ENCODE measurements at regions not wholly inside any gene's neighbourhood (a gene's known extent, or its start where the extent isn't known, plus 50 kb on each side); places are given as distances from the start of the nearest gene placed in this dataset.

DNA sequence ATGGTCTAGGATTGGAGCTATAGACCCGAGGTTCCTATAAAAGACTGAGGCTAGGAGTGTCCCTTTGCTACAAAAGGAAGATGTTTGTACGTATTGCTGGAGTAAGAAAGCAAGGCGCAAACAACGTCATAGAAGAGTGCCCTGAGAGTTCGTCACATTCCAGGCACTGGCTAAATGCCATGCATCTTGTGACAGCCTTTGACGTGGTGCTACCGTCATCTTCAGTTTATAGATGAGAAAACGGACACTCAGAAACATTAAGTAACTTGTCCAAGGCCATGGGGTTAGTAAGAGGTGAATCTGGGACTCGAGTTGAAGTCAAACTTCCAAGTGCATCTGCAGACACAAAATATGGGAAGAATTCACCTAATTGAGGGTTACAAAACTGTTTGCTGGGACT, 104.2 kb upstream of the SLC45A1 start:
- Histone ChIP-seq H3K9me3 (ENCODE audit: control insufficient read depth in 2 of 2, insufficient read depth in 1 of 2, low read depth in 1 of 2, low read length in 1 of 2) (no peaks in the 10 kb centered on the region), H3K36me3 (ENCODE audit: control insufficient read depth in 3 of 3, insufficient read depth in 2 of 3, low read depth in 1 of 3, low read length in 3 of 3) (no peaks in the 10 kb centered on the region), H3K27me3 (ENCODE audit: control insufficient read depth in 3 of 3, insufficient read depth in 3 of 3, low read length in 3 of 3) (peaks cover 0 to 2% (median 0%) of the 10 kb centered on the region in 3 donors), H3K4me3 (ENCODE audit: low read depth in 1 of 3, low read length in 3 of 3) (no peak overlapping the region), H3K4me1 (ENCODE audit: control insufficient read depth in 3 of 3, insufficient read depth in 2 of 3, low read depth in 1 of 3, low read length in 2 of 3) (peaks cover 0 to 23% (median 8%) of the 10 kb centered on the region in 3 donors), H3K27ac (ENCODE audit: low read depth in 1 of 3, low read length in 2 of 3) (no peak overlapping the region)
- 68 to 77% (median 70%) methylated on average over 9 of the region's 9 CpGs for WGBS, 3 donors
- no peak for DNase-seq
- FAIRE-seq = no peak

DNA sequence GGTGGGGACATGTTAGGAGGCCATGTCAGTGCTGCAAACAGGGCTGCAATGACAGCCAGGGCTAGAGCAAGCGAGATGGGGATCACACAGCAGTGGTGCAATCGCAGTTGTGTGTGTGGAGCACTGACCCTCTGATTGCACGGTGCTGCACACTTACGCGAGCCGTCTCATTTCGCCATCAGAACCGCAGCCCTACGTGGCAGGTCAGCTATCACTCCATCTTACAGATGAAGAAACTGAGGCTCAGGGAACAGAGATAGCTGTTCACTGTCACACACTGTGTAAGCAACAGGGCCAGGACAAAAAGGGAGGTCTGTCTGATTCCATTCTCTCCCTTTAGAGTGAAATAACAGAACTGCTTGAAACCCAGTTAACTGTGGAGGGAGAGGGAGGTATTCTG, 104.8 kb upstream of the SLC45A1 start:
- Histone ChIP-seq H3K4me3 (ENCODE audit: low read depth in 1 of 3, low read length in 3 of 3) (no peak overlapping the region), H3K9me3 (ENCODE audit: control insufficient read depth in 2 of 2, insufficient read depth in 1 of 2, low read depth in 1 of 2, low read length in 1 of 2) (no peaks in the 10 kb centered on the region), H3K27ac (ENCODE audit: low read depth in 1 of 3, low read length in 2 of 3) (no peak overlapping the region), H3K36me3 (ENCODE audit: control insufficient read depth in 3 of 3, insufficient read depth in 2 of 3, low read depth in 1 of 3, low read length in 3 of 3) (no peaks in the 10 kb centered on the region), H3K27me3 (ENCODE audit: control insufficient read depth in 3 of 3, insufficient read depth in 3 of 3, low read length in 3 of 3) (peaks cover 0 to 2% (median 0%) of the 10 kb centered on the region in 3 donors), H3K4me1 (ENCODE audit: control insufficient read depth in 3 of 3, insufficient read depth in 2 of 3, low read depth in 1 of 3, low read length in 2 of 3) (peaks cover 0 to 23% (median 8%) of the 10 kb centered on the region in 3 donors)
- no peak for DNase-seq
- WGBS, 3 donors = 94 to 96% (median 95%) methylated on average over 9 of the region's 9 CpGs
- FAIRE-seq = no peak

DNA sequence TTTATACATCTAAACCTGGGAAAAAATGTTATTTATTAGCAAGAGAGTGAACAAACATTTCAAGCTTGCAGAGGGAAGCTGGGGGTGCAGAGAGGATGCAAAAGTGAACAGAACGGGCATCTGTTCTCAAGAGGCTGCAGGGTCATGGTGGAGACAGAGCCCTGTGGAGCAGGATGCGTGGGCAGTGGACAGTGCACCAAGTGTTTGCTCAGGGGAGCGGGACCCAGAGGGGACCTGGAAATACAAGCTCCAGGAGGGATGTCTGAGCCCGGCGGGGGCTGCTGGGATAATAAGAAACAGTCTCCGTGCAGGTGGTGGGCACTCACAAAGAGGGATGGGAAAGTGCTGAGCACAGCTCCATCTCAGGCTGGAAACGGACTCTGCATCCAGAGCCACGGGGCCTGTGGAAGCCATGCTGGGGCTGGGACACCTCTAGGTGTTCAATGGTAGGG, 105.3 kb upstream of the SLC45A1 start:
- Histone ChIP-seq H3K9me3 (ENCODE audit: control insufficient read depth in 2 of 2, insufficient read depth in 1 of 2, low read depth in 1 of 2, low read length in 1 of 2) (no peaks in the 10 kb centered on the region), H3K27ac (ENCODE audit: low read depth in 1 of 3, low read length in 2 of 3) (no peak overlapping the region), H3K4me1 (ENCODE audit: control insufficient read depth in 3 of 3, insufficient read depth in 2 of 3, low read depth in 1 of 3, low read length in 2 of 3) (peaks cover 0 to 20% (median 5%) of the 10 kb centered on the region in 3 donors), H3K36me3 (ENCODE audit: control insufficient read depth in 3 of 3, insufficient read depth in 2 of 3, low read depth in 1 of 3, low read length in 3 of 3) (no peaks in the 10 kb centered on the region), H3K27me3 (ENCODE audit: control insufficient read depth in 3 of 3, insufficient read depth in 3 of 3, low read length in 3 of 3) (peaks cover 0 to 2% (median 0%) of the 10 kb centered on the region in 3 donors), H3K4me3 (ENCODE audit: low read depth in 1 of 3, low read length in 3 of 3) (no peak overlapping the region)
- WGBS, 3 donors = 86 to 90% (median 86%) methylated on average over 8 of the region's 8 CpGs
- FAIRE-seq = no peak
- DNase-seq = no peak

DNA sequence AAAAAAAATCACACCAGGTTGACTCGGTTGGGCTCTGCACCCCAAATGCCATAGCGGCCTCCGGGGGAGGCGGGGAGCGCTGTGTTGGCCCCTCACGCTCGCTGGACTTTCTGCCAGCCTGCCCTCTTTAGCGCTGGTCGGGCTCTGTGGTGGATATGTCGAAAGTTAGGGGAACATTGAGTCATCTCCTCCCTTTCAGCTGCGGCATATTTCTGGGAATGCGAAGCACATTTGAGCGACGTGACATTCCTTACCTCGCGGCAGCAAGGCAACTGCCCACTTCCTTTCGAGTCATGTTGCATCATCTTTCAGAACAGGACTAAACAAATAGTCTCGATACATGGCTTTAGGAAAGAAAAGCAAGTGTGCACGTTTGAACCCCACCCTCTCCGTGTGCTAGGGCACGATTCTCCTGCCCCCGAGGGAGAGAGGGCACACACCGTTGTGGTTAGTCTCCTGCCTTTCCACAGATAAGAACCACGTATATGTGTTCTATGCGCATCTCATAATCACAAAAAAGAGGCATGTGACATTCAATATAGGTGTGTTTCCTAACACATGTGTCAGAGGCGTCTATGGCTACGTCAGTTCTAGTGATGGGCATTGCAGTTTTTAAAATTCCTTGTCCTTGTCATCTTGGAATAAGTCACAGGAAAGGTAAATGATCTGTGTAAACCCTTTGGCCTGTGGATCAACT, 105.9 kb upstream of the SLC45A1 start:
- peak overlapping the region in 1 of 3 donors; percentile 40 for H3K27ac ChIP-seq (ENCODE audit: low read depth in 1 of 3, low read length in 2 of 3)
- WGBS, 3 donors = 64 to 85% (median 65%) methylated on average over 27 of the region's 27 CpGs

GRCh38 chr1:8211251-8211882, 106.5 kb upstream of the SLC45A1 start:
- no peak for DNase-seq
- Histone ChIP-seq H3K27me3 (ENCODE audit: control insufficient read depth in 3 of 3, insufficient read depth in 3 of 3, low read length in 3 of 3) (peaks cover 0 to 2% (median 0%) of the 10 kb centered on the region in 3 donors), H3K4me3 (ENCODE audit: low read depth in 1 of 3, low read length in 3 of 3) (no peak overlapping the region), H3K27ac (ENCODE audit: low read depth in 1 of 3, low read length in 2 of 3) (peak overlapping the region in 1 of 3 donors; percentile 19), H3K36me3 (ENCODE audit: control insufficient read depth in 3 of 3, insufficient read depth in 2 of 3, low read depth in 1 of 3, low read length in 3 of 3) (no peaks in the 10 kb centered on the region), H3K9me3 (ENCODE audit: control insufficient read depth in 2 of 2, insufficient read depth in 1 of 2, low read depth in 1 of 2, low read length in 1 of 2) (no peaks in the 10 kb centered on the region), H3K4me1 (ENCODE audit: control insufficient read depth in 3 of 3, insufficient read depth in 2 of 3, low read depth in 1 of 3, low read length in 2 of 3) (peaks cover 0 to 10% (median 3%) of the 10 kb centered on the region in 3 donors)
- WGBS, 3 donors = 82 to 84% (median 83%) methylated on average over 17 of the region's 17 CpGs
- FAIRE-seq = no peak

More for the DNA sequence above, 105.9 kb upstream of the SLC45A1 start:
- H3K9me3 ChIP-seq (ENCODE audit: control insufficient read depth in 2 of 2, insufficient read depth in 1 of 2, low read depth in 1 of 2, low read length in 1 of 2) = no peaks in the 10 kb centered on the region
- H3K4me1 ChIP-seq (ENCODE audit: control insufficient read depth in 3 of 3, insufficient read depth in 2 of 3, low read depth in 1 of 3, low read length in 2 of 3) = peaks cover 0 to 16% (median 5%) of the 10 kb centered on the region in 3 donors
- no peaks in the 10 kb centered on the region for H3K36me3 ChIP-seq (ENCODE audit: control insufficient read depth in 3 of 3, insufficient read depth in 2 of 3, low read depth in 1 of 3, low read length in 3 of 3)
- DNase-seq (no peak), FAIRE-seq (no peak)
- peaks cover 0 to 2% (median 0%) of the 10 kb centered on the region in 3 donors for H3K27me3 ChIP-seq (ENCODE audit: control insufficient read depth in 3 of 3, insufficient read depth in 3 of 3, low read length in 3 of 3)
- no peak overlapping the region for H3K4me3 ChIP-seq (ENCODE audit: low read depth in 1 of 3, low read length in 3 of 3)

GRCh38 chr1:8207202-8207601, 110.7 kb upstream of the SLC45A1 start:
- DNase-seq = no peak
- H3K4me1 ChIP-seq (ENCODE audit: control insufficient read depth in 3 of 3, insufficient read depth in 2 of 3, low read depth in 1 of 3, low read length in 2 of 3) = peaks cover 0 to 12% (median 0%) of the 10 kb centered on the region in 3 donors
- no peaks in the 10 kb centered on the region for H3K36me3 ChIP-seq (ENCODE audit: control insufficient read depth in 3 of 3, insufficient read depth in 2 of 3, low read depth in 1 of 3, low read length in 3 of 3)
- H3K27me3 ChIP-seq (ENCODE audit: control insufficient read depth in 3 of 3, insufficient read depth in 3 of 3, low read length in 3 of 3) = peaks cover 0 to 2% (median 0%) of the 10 kb centered on the region in 3 donors
- no peak for FAIRE-seq
- H3K4me3 ChIP-seq (ENCODE audit: low read depth in 1 of 3, low read length in 3 of 3) = no peak overlapping the region
- WGBS, 3 donors = 88 to 91% (median 90%) methylated on average over 8 of the region's 8 CpGs
- H3K27ac ChIP-seq (ENCODE audit: low read depth in 1 of 3, low read length in 2 of 3) = no peak overlapping the region
- H3K9me3 ChIP-seq (ENCODE audit: control insufficient read depth in 2 of 2, insufficient read depth in 1 of 2, low read depth in 1 of 2, low read length in 1 of 2) = no peaks in the 10 kb centered on the region

DNA sequence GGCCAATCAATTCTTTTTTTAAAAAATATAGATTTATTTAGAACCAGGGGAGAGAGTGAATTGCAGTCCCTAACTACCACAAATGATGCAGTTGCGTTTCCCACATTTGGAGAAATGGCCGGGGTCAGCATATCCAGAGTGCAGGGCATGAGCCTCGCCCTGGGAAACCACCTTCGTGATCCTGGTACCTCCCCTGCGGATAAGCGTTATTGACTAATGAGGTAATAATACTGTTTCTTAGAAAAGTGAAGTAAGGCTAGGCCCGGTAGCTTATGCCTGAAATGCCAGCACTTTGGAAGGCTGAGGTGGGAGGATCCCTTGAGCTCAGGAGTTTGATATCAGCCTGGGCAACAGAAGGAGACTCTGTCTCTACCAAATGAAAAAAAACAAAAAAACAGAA, 111.5 kb upstream of the SLC45A1 start:
- Histone ChIP-seq H3K27ac (ENCODE audit: low read depth in 1 of 3, low read length in 2 of 3) (no peak overlapping the region), H3K4me1 (ENCODE audit: control insufficient read depth in 3 of 3, insufficient read depth in 2 of 3, low read depth in 1 of 3, low read length in 2 of 3) (peaks cover 0 to 20% (median 2%) of the 10 kb centered on the region in 3 donors), H3K9me3 (ENCODE audit: control insufficient read depth in 2 of 2, insufficient read depth in 1 of 2, low read depth in 1 of 2, low read length in 1 of 2) (no peaks in the 10 kb centered on the region), H3K4me3 (ENCODE audit: low read depth in 1 of 3, low read length in 3 of 3) (no peak overlapping the region), H3K36me3 (ENCODE audit: control insufficient read depth in 3 of 3, insufficient read depth in 2 of 3, low read depth in 1 of 3, low read length in 3 of 3) (no peaks in the 10 kb centered on the region), H3K27me3 (ENCODE audit: control insufficient read depth in 3 of 3, insufficient read depth in 3 of 3, low read length in 3 of 3) (peaks cover 0 to 2% (median 0%) of the 10 kb centered on the region in 3 donors)
- 86 to 94% (median 92%) methylated on average over 7 of the region's 7 CpGs for WGBS, 3 donors
- DNase-seq = no peak
- no peak for FAIRE-seq

GRCh38 chr1:8205771-8206170, 112.1 kb upstream of the SLC45A1 start:
- FAIRE-seq = no peak
- Histone ChIP-seq H3K27me3 (ENCODE audit: control insufficient read depth in 3 of 3, insufficient read depth in 3 of 3, low read length in 3 of 3) (peaks cover 0 to 2% (median 0%) of the 10 kb centered on the region in 3 donors), H3K4me3 (ENCODE audit: low read depth in 1 of 3, low read length in 3 of 3) (no peak overlapping the region), H3K27ac (ENCODE audit: low read depth in 1 of 3, low read length in 2 of 3) (no peak overlapping the region), H3K4me1 (ENCODE audit: control insufficient read depth in 3 of 3, insufficient read depth in 2 of 3, low read depth in 1 of 3, low read length in 2 of 3) (peaks cover 0 to 23% (median 2%) of the 10 kb centered on the region in 3 donors), H3K9me3 (ENCODE audit: control insufficient read depth in 2 of 2, insufficient read depth in 1 of 2, low read depth in 1 of 2, low read length in 1 of 2) (no peaks in the 10 kb centered on the region), H3K36me3 (ENCODE audit: control insufficient read depth in 3 of 3, insufficient read depth in 2 of 3, low read depth in 1 of 3, low read length in 3 of 3) (no peaks in the 10 kb centered on the region)
- no peak for DNase-seq
- WGBS, 3 donors = 90 to 93% (median 92%) methylated on average over 10 of the region's 10 CpGs
